ENCODE measurements at regions not wholly inside any gene's neighbourhood (a gene's known extent, or its start where the extent isn't known, plus 50 kb on each side); places are given as distances from the start of the nearest gene placed in this dataset.

GRCh38 chr15:39497759-39498565 lies 82.9 kb upstream of the THBS1 start:
- Histone ChIP-seq H3K9ac (ENCODE audit: low read length) (no peak overlapping the region), H3K36me3 (ENCODE audit: control insufficient read depth, insufficient read depth, low read length) (no peaks in the 10 kb centered on the region), H3K27ac (ENCODE audit: low read depth, low read length) (no peak overlapping the region)

DNA sequence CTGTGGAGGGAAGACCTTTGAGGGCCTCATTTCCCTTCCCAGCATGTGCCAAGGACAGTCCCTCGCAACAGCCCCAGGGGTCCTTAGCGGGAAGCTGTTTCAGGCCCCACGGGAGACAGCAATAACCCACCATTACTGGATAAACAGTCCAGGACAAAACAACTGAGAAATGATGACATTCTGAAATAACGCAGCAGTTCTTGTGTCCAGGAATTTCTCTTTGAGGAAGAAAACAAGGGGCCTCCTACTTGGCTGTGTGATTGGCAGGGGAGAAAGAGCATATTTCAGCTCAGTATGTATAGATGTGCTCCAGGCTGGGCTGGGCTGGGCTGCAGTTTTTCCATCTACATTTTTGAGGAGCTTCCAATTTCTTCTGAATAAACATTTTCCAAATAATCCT lies 82.2 kb upstream of the THBS1 start:
- no peaks in the 10 kb centered on the region for H3K4me1 ChIP-seq (ENCODE audit: control insufficient read depth, insufficient read depth, low read length)
- H3K9me3 ChIP-seq (ENCODE audit: control insufficient read depth, insufficient read depth, low read depth, low read length), result no peaks in the 10 kb centered on the region
- no peak overlapping the region for H3K9ac ChIP-seq (ENCODE audit: low read length)
- H3K27ac ChIP-seq (ENCODE audit: low read depth, low read length), result no peak overlapping the region
- no peaks in the 10 kb centered on the region for H3K27me3 ChIP-seq (ENCODE audit: control insufficient read depth, insufficient read depth, low read length)
- no peak overlapping the region for H3K4me3 ChIP-seq (ENCODE audit: low read depth, low read length)
- no peaks in the 10 kb centered on the region for H3K36me3 ChIP-seq (ENCODE audit: control insufficient read depth, insufficient read depth, low read length)

More at GRCh38 chr15:39497759-39498565, 82.9 kb upstream of the THBS1 start:
- Histone ChIP-seq H3K27me3 (ENCODE audit: control insufficient read depth, insufficient read depth, low read length) (no peaks in the 10 kb centered on the region), H3K4me3 (ENCODE audit: low read depth, low read length) (no peak overlapping the region), H3K4me1 (ENCODE audit: control insufficient read depth, insufficient read depth, low read length) (no peaks in the 10 kb centered on the region), H3K9me3 (ENCODE audit: control insufficient read depth, insufficient read depth, low read depth, low read length) (no peaks in the 10 kb centered on the region)

GRCh38 chr15:39499042-39499441 lies 81.8 kb upstream of the THBS1 start:
- no peak overlapping the region for H3K27ac ChIP-seq (ENCODE audit: low read depth, low read length)
- H3K9ac ChIP-seq (ENCODE audit: low read length), result no peak overlapping the region
- H3K4me1 ChIP-seq (ENCODE audit: control insufficient read depth, insufficient read depth, low read length), result no peaks in the 10 kb centered on the region
- H3K9me3 ChIP-seq (ENCODE audit: control insufficient read depth, insufficient read depth, low read depth, low read length), result no peaks in the 10 kb centered on the region
- H3K4me3 ChIP-seq (ENCODE audit: low read depth, low read length), result no peak overlapping the region
- H3K27me3 ChIP-seq (ENCODE audit: control insufficient read depth, insufficient read depth, low read length), result no peaks in the 10 kb centered on the region
- no peaks in the 10 kb centered on the region for H3K36me3 ChIP-seq (ENCODE audit: control insufficient read depth, insufficient read depth, low read length)

GRCh38 chr15:39499681-39500080 lies 81.2 kb upstream of the THBS1 start:
- Histone ChIP-seq H3K9ac (ENCODE audit: low read length) (no peak overlapping the region), H3K27me3 (ENCODE audit: control insufficient read depth, insufficient read depth, low read length) (no peaks in the 10 kb centered on the region), H3K4me1 (ENCODE audit: control insufficient read depth, insufficient read depth, low read length) (no peaks in the 10 kb centered on the region), H3K9me3 (ENCODE audit: control insufficient read depth, insufficient read depth, low read depth, low read length) (no peaks in the 10 kb centered on the region), H3K27ac (ENCODE audit: low read depth, low read length) (no peak overlapping the region), H3K36me3 (ENCODE audit: control insufficient read depth, insufficient read depth, low read length) (no peaks in the 10 kb centered on the region), H3K4me3 (ENCODE audit: low read depth, low read length) (no peak overlapping the region)

DNA sequence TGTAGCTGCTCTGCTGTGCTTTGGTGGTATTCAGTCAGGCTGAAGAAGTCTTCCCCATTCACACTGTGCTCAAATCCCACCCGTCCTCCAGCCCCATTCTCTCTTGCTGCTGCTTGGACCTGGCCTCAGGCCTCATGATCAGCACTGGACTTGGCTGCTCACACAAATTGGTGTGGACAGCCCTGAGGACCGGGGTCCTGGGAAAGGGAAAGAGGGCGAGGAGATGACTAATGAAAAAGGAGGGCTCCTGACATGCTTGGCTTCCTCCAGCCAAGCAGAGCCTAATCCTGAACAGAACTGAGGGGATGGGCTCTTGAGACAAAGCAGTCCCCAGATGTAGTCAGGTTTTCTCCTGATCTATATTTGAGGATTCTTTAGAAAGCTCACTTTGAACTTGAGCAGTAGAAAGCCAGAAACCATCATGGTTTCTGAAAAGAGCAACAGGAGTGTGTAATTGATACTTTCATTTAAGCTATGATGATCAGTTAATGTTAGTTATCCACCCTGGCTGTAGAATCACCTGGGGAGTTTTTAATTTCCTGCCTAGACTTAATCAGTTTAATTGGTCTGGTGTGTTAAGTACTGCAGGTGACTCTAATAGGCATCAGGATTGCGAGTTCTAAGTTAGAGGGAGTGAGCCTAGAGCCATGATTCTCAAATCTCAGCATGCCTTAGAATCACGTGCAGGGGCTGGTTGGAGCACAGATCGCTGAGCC lies 79.4 kb upstream of the THBS1 start:
- Histone ChIP-seq H3K27ac (ENCODE audit: low read depth, low read length) (no peak overlapping the region), H3K9ac (ENCODE audit: low read length) (no peak overlapping the region)

GRCh38 chr15:39502082-39502447 lies 78.8 kb upstream of the THBS1 start:
- no peak overlapping the region for H3K9ac ChIP-seq (ENCODE audit: low read length)
- no peaks in the 10 kb centered on the region for H3K36me3 ChIP-seq (ENCODE audit: control insufficient read depth, insufficient read depth, low read length)
- H3K27me3 ChIP-seq (ENCODE audit: control insufficient read depth, insufficient read depth, low read length), result no peaks in the 10 kb centered on the region
- H3K9me3 ChIP-seq (ENCODE audit: control insufficient read depth, insufficient read depth, low read depth, low read length), result no peaks in the 10 kb centered on the region
- no peak overlapping the region for H3K4me3 ChIP-seq (ENCODE audit: low read depth, low read length)
- H3K27ac ChIP-seq (ENCODE audit: low read depth, low read length), result no peak overlapping the region
- no peaks in the 10 kb centered on the region for H3K4me1 ChIP-seq (ENCODE audit: control insufficient read depth, insufficient read depth, low read length)

More for the DNA sequence above, 79.4 kb upstream of the THBS1 start:
- Histone ChIP-seq H3K9me3 (ENCODE audit: control insufficient read depth, insufficient read depth, low read depth, low read length) (no peaks in the 10 kb centered on the region), H3K27me3 (ENCODE audit: control insufficient read depth, insufficient read depth, low read length) (no peaks in the 10 kb centered on the region), H3K4me3 (ENCODE audit: low read depth, low read length) (no peak overlapping the region), H3K36me3 (ENCODE audit: control insufficient read depth, insufficient read depth, low read length) (no peaks in the 10 kb centered on the region), H3K4me1 (ENCODE audit: control insufficient read depth, insufficient read depth, low read length) (no peaks in the 10 kb centered on the region)

GRCh38 chr15:39502611-39503195 lies 78.2 kb upstream of the THBS1 start:
- Histone ChIP-seq H3K4me3 (ENCODE audit: low read depth, low read length) (no peak overlapping the region), H3K27me3 (ENCODE audit: control insufficient read depth, insufficient read depth, low read length) (no peaks in the 10 kb centered on the region), H3K27ac (ENCODE audit: low read depth, low read length) (no peak overlapping the region), H3K4me1 (ENCODE audit: control insufficient read depth, insufficient read depth, low read length) (no peaks in the 10 kb centered on the region), H3K9ac (ENCODE audit: low read length) (no peak overlapping the region), H3K36me3 (ENCODE audit: control insufficient read depth, insufficient read depth, low read length) (no peaks in the 10 kb centered on the region), H3K9me3 (ENCODE audit: control insufficient read depth, insufficient read depth, low read depth, low read length) (no peaks in the 10 kb centered on the region)

DNA sequence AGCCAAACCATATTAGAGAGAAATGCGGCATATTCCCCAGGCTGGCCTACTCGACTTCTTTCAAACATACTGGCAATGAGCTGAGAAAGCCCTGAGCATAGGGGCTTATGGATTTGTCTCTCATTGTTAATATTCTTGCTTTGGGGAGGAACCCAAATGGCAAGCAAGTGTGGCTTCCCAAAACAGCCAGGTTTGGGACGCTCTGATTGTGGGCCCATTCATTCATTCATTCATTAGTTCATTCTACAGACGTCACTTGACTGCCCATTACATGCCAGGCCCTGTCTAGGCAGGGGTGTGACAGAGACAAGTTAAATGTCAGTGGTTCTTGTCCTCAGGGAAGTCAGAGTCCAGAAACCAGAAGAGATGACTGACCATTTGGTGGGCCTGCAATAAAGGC lies 77.4 kb upstream of the THBS1 start:
- Histone ChIP-seq H3K27me3 (ENCODE audit: control insufficient read depth, insufficient read depth, low read length) (no peaks in the 10 kb centered on the region), H3K9me3 (ENCODE audit: control insufficient read depth, insufficient read depth, low read depth, low read length) (no peaks in the 10 kb centered on the region), H3K27ac (ENCODE audit: low read depth, low read length) (no peak overlapping the region), H3K9ac (ENCODE audit: low read length) (no peak overlapping the region), H3K4me3 (ENCODE audit: low read depth, low read length) (no peak overlapping the region), H3K36me3 (ENCODE audit: control insufficient read depth, insufficient read depth, low read length) (no peaks in the 10 kb centered on the region), H3K4me1 (ENCODE audit: control insufficient read depth, insufficient read depth, low read length) (no peaks in the 10 kb centered on the region)

DNA sequence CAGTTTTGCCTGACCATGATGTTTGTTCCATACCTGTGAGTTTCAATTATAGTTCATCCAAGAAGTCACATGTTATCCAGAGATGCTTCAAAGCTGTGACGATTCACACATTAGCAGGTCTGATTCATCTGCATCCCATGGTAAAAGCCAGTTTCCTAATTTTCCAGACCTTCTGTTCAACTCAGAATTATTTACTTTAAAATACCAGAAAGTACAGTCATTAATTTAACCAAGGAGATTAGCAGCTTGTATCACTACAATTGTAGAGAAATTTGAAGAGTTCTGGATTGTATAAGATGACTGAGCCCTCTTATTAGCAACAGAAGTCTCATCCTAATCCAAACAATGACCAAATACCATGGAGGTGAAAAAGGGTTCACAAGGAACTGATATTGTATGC lies 76.1 kb upstream of the THBS1 start:
- Histone ChIP-seq H3K4me1 (ENCODE audit: control insufficient read depth, insufficient read depth, low read length) (no peaks in the 10 kb centered on the region), H3K9me3 (ENCODE audit: control insufficient read depth, insufficient read depth, low read depth, low read length) (no peaks in the 10 kb centered on the region), H3K9ac (ENCODE audit: low read length) (no peak overlapping the region), H3K4me3 (ENCODE audit: low read depth, low read length) (no peak overlapping the region), H3K27ac (ENCODE audit: low read depth, low read length) (no peak overlapping the region), H3K36me3 (ENCODE audit: control insufficient read depth, insufficient read depth, low read length) (no peaks in the 10 kb centered on the region), H3K27me3 (ENCODE audit: control insufficient read depth, insufficient read depth, low read length) (no peaks in the 10 kb centered on the region)

DNA sequence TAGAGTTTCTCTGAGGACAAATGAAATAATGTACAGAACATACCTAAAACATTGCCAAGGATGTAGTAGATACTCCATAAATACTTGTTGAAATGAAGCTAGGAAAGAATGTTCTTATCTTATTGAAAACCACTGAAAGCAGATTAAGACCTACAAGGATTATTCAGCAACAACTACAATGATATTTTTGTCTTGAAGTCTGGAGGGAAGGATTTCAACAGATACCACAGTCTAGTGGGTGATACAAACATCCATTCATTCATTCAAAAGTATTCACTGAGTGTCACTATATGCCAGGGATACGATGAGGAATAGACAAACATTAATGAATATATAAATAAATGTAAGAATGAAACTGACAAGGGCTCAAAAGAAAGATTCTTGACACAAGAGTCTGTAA lies 74.7 kb upstream of the THBS1 start:
- Histone ChIP-seq H3K9me3 (ENCODE audit: control insufficient read depth, insufficient read depth, low read depth, low read length) (no peaks in the 10 kb centered on the region), H3K36me3 (ENCODE audit: control insufficient read depth, insufficient read depth, low read length) (no peaks in the 10 kb centered on the region), H3K4me1 (ENCODE audit: control insufficient read depth, insufficient read depth, low read length) (no peaks in the 10 kb centered on the region), H3K27me3 (ENCODE audit: control insufficient read depth, insufficient read depth, low read length) (no peaks in the 10 kb centered on the region), H3K27ac (ENCODE audit: low read depth, low read length) (no peak overlapping the region), H3K9ac (ENCODE audit: low read length) (no peak overlapping the region), H3K4me3 (ENCODE audit: low read depth, low read length) (no peak overlapping the region)

DNA sequence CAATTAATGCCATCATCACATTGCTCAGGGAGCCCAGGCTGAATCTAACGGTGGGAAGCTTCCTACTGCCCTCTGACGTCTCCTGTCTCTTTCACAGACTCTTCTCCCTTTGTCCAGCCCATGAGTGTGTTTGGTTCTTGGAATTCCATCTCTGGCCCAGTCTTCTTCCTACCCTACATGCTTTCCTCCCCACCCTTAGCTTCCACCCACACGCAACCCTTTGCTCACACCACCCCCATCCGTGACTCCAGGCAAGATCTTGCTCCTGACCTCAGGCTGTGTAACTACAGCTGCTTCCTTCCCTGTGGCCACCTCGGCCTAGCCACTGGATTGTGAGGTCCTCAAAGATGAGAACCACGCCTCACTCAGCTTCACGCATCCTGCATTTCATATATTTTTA lies 72.3 kb upstream of the THBS1 start:
- H3K9me3 ChIP-seq (ENCODE audit: control insufficient read depth, insufficient read depth, low read depth, low read length), result no peaks in the 10 kb centered on the region
- H3K36me3 ChIP-seq (ENCODE audit: control insufficient read depth, insufficient read depth, low read length), result no peaks in the 10 kb centered on the region
- H3K4me3 ChIP-seq (ENCODE audit: low read depth, low read length), result no peak overlapping the region
- no peaks in the 10 kb centered on the region for H3K27me3 ChIP-seq (ENCODE audit: control insufficient read depth, insufficient read depth, low read length)
- no peak overlapping the region for H3K27ac ChIP-seq (ENCODE audit: low read depth, low read length)
- H3K9ac ChIP-seq (ENCODE audit: low read length), result no peak overlapping the region
- no peaks in the 10 kb centered on the region for H3K4me1 ChIP-seq (ENCODE audit: control insufficient read depth, insufficient read depth, low read length)

Data from HUES6 (cell line).